NCI-H2029 treated with DMSO at 0.1 percent for 48 hours (cell line): ENCODE measurements at regions not wholly inside any gene's neighbourhood (a gene's known extent, or its start where the extent isn't known, plus 50 kb on each side); places are given as distances from the start of the nearest gene placed in this dataset.
"Not testable (repeated sequence)": the region's sequence is repeated elsewhere in the genome, so short reads cannot be mapped to it uniquely, and the experiment has no call there.

Experiments used
- DNase-seq: peaks from one replicate; lab custom pipeline; 2025; lab: John Stamatoyannopoulos, UW

DNA sequence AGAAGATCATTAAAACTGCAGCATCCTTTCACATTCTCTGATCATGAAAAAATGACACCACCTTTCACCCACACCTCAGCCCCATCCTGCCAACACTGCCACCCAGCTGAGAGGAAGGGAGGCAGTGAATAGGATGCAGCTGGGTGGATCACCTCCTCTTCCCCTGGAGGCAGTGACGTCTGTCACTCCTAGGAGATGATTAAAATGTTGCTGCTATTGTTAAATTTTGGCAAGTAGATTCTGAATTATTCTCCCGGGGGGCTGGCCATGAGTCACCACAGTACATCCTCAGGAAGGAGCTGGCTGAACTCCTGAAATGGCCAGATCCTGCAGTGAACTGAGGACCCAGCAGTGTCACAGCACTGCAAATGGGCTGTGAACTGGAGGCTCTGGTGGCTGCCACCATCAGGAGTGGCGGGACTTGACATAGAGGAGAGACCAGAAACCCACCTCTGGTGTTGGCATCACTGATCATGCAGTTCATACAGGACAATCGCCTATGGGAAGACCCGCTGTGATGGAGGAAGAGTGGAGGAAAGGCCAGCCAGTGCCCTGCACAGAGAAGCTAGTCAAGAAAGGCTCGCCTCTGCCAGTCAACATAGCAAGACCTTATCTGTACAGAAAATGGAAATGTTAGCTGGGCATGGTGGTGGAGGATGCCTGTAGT lies 199.1 kb downstream of the FAM43A start:
- no peak for DNase-seq

DNA sequence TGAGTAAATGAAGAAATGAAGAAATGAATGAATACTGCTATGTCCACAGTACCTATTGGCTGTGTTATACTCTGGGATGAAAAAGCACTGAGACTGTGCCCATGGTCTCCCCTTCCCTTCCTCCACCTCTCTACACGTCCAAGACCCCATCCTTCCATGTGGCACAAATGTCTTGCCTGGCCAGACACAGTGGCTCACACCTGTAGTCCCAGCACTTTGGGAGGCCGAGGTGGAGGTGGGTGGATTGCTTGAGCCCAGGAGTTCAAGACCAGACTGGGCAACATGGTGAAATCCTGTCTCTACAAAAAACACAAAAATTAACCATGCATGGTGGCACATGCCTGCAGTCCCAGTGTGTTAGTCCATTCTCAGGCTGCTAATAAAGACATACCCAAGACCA lies 200.1 kb downstream of the FAM43A start:
- DNase-seq: no peak

DNA sequence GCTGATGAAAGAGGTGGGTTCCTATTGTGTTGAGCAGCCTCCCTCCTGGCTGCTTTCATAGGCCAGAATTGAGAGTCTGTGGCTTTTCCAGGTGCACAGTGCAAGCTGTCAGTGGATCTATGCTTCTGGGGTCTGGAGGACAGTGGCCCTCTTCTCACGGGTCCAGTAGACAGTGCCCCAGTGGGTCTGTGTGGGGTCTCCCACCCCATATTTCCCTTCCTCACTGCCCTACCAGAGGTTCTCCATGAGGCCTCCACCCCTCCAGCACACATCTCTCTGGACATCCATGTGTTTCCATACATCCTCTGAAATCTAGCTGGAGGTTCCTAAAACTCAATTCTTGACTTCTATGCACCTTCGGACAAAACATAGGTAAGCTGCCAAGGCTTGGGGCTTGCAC lies 201.2 kb downstream of the FAM43A start:
- DNase-seq: no peak

DNA sequence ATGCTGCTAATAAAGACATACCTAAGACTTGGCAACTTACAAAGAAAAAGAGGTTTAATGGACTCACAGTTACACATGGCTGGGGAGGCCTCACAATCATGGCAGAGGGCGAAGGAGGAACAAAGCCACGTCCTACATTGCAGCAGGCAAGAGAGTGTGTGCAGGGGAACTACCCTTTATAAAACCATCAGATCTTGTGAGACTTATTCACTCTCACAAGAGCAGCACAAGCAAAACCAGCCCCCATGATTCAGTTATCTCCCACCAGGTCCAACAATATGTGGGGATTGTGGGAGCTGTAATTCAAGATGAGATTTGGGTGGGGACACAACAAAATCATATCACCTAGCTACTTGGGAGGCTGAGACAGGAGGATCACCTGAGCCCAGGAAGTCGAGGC lies 202.4 kb downstream of the FAM43A start:
- DNase-seq: not testable (repeated sequence)

DNA sequence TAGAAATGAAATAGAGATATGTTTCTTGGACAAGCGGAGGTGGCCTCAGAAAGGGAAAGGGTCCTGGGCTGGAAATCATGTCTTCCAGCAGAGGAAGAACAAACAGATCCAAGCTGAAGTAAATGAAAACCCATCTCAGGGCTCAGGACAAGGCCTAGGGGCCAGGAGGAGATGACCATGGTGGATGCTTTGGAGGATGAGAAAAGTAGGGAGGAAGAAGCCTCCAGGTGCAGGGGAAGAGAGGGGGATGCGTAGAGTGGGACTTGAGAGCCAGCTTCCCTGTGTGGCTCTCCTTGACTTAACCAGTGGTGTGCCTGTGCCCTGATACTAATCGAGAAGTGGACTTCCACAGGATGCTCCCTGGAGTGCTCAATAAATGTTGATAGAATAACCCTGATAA lies 203.2 kb downstream of the FAM43A start:
- DNase-seq: no peak

DNA sequence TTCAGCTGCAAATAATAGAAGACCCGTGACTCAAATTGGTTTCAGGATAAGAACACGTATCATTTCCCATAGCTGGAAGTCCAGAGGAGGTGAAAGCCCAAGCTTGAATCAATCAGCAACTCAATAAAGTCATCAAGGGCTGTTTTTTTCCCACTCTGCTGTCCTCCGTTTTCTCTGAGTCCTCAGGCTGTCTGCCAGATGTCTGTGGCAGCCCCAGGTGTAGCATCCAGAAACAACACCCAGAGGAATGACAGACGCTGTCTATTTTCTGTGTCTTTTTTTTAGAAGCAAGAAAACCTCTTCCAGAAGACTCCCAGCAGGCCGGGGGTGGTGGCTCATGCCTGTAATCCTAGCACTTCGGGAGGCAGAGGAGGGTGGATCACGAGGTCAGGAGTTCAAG lies 204.4 kb downstream of the FAM43A start:
- no peak for DNase-seq

DNA sequence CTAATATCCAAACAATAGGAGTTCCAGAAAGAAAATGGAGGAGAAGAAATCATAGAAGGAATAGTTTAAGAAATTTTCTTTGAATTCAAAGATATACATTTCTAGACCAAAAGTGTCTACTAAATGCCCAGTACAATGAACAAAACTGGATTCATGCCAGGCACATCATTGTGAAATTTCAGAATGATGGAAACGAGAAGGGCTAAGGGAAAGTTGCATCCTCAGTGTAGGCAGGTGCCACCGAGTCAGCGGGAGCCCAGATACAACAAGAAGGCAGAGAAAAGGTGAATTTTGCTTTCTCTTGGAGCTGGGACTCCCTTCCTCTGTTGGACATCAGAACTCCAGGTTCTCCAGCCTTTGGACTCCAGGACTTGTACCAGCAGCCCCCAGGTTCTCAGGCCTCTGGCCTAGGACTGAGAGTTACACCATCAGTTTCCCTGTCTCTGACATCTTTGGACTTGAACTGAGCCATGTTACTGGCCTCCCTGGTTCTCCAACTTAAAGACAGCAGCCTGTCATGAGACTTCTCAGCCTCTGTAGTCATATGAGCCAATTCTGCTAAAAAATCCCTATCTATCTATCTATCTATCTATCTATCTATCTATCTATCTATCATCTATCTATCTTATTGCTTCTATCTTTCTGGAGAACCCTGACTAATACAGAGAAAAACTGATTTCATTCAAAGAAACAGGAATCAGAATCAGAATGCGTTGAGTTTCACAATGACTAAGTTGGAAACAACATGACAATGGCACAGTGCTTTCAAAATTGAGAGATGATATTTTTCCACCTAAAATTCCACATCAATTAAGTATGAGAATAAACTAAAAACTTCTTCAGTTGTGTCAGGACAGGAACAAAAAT lies 207.7 kb downstream of the FAM43A start:
- no peak for DNase-seq

DNA sequence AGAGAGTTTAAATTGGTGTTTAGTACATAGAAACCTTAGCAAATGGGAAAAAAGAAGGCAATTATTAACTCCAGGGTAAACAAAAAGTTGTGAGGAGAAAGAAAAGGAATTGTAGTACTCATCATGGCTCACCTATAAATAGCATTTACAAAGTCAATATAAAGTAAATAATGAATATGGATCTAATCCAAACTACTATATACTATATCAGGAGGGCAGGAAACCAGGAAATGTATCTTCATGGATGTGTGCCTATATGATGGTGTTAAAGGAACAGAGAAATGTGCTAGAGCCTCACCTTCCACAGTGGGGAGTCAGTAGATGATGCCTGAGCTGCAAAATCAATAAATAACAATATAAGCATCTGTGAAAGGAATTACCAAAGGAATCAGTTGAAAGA lies 208.9 kb downstream of the FAM43A start:
- DNase-seq: no peak

DNA sequence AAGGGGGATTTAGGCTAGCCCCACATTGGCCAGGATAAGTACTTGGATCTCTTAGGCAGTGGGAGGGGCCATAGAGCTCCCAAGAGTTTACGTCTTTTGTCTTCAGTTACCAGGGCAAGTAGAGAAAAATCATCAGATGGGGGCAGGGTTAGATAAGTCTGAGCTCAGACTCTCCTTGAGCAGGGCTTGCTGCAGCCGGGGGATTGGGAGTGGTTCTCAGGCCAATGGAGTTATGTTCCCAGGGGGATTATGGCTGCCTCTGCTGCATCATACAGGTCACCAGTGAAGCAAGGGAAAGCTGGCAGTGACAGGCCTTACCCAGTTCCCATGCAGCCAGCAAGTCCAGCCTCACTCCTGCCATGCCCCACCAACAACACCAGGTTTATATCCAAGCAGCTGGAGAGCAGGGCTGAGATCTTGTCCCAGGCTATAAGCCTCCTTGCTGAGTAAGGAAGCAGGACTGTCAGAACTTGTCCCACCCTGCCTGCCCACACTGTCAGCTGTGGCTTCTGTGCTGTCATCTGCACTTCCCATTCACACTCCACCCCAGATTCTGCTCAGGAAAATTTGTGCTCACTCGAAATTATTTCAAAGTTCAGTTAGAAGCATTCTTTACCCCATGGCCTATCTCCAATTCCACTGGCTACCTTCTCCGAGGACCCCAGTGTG lies 215.3 kb downstream of the FAM43A start:
- no peak for DNase-seq

DNA sequence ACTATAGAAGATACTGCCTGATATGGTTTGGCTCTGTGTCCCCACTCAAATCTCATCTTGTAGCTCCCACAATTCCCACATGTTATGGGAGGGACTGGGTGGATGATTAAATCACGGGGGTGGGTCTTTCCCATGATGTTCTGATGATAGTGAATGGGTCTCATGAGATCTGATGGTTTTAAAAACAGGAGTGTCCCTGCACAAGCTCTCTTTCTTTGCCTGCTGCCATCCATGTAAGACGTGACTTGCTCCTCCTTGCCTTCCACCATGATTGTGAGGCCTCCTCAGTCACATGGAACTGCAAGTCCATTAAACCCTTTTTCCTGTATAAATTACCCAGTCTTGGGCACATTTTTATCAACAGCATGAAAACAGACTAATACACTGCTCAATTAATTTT lies 217.8 kb downstream of the FAM43A start:
- DNase-seq: not testable (repeated sequence)

DNA sequence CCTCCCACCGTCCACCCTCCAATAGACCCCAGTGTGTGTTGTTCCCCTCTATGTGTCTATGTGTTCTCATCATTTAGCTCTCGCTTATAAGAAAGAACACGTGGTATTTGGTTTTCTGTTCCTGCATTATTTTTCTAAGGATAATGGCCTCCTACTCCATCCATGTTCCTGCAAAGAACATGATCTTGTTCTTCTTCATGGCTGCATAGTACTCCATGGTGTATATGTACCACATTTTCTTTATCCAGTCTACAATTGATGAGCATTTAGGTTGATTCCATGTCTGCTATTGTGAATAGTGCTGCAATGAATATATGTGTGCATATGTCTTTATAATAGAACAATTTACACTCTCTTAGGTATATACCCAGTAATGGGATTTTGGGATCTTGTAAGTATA lies 219.3 kb downstream of the FAM43A start:
- not testable (repeated sequence) for DNase-seq

DNA sequence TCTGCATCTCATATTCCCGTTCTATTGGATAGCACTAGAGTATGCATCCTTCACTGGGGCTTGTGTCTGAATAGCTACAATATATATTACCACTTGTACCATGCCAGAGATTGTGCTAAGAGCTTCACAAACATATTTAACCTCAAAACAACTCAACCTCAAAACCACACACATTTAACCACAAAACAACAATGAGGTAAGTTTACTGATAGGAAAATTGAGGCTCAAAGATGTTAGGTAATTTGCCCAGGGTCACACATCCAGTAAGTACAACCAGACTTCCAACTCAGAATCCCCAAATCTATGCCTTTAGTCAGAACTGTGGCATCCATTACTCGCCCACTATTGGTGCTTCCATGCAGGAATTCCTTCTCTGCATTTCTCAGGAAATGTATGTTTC lies 220.0 kb downstream of the FAM43A start:
- peak; percentile 34 for DNase-seq

DNA sequence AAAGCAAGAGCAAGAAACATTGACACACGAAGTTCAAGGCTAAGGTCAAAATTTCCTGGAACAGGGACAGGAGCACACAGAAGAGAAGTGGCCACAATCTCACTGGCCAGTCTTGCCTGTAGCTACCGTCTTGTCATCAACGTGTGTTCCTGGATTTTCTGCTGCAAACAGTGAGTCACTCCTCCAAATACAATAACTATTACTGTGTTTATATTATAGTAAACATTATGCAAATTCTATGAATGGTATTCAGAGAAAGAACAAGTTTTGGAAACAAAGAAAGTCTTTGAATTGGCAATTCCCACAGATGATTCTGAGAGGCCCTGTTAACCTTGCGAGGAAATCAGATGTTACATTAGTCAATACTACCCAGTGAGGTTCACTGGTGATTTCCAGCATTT lies 220.5 kb downstream of the FAM43A start:
- no peak for DNase-seq

DNA sequence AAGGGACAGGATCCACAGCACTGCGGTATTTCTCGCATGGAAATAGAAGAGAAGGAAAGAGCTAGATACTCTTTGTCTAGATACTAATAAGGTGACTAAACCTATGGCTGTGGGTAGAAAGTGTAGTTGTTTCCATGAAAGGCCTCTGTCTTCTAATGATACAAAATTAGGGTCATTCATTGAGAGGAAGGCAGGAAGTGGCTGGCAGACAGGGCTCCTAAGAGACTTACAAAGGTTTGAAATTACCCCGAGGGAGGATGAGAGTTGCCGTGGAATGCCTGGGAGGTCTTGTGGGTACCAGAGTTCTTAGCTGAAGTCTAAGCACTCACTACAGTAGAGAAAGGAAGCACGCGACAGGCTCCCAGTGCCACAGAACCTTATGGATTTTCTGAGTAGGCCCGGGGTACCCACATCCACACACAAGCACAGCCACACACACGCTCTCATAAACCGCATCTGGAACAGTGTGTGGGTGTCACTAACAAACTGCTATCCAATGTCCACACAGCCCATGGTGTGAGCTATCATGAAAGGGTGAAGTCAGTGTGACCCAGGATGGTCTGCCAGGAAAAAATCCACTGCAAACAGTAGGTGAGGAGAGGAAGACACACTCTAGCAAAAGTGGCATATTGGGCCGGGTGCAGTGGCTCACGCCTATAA lies 221.4 kb downstream of the FAM43A start:
- DNase-seq: no peak

DNA sequence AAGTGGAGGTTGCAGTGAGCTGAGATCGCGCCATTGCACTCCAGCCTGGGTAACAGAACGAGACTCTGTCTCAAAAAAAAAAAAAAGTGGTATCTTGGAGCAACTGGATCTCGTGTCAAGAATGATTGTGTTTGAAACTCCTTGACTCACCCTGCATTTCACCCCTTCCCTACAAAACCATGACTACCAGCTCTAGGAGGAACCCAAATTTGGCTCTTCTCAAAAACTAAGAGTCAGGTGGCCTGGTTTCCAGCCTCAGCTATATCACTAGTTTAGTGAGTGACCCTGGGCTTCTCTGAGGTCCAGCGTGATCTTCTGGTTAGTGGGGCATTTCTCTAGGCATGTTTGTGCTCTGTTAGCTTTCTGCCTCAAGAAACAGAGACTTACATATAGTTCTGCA lies 222.1 kb downstream of the FAM43A start:
- DNase-seq: no peak

DNA sequence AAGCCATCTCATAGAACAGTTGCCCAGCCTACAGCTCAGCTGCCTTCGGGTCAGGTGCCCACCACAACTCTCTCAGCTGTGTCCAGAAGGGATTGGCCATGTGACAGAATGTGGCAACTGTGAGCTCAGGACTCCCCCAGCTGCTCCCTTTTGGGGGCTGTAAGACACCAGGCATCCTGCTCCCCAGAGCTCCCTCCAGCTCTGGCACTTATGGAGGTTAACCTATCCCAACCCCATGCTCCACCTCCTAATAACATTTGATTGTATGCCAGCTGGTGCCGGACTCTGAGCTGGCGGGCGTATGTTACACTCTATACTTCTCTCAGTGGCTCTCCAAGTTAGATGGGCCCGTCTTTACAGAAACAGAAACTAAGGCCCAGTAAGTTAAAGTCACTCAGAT lies 222.8 kb downstream of the FAM43A start:
- no peak for DNase-seq

DNA sequence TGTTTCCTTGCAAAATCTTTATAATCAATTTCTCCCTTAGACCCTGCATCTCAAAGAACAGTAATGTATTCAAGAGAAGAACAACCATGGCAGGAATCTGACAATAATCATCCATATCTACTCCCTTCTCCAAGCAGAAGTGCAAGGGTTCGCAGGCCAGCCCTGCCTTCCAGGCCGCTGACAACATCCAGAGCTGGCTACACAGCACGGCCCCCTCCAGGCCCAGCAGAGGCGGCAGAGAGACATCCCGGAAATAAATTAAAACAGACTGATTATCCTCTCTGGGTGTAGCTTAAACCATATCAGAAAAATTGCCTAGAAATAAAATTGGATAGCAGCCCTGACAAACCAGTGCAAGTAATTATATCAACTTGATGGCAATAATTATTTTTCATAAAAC lies 223.3 kb downstream of the FAM43A start:
- DNase-seq: no peak

DNA sequence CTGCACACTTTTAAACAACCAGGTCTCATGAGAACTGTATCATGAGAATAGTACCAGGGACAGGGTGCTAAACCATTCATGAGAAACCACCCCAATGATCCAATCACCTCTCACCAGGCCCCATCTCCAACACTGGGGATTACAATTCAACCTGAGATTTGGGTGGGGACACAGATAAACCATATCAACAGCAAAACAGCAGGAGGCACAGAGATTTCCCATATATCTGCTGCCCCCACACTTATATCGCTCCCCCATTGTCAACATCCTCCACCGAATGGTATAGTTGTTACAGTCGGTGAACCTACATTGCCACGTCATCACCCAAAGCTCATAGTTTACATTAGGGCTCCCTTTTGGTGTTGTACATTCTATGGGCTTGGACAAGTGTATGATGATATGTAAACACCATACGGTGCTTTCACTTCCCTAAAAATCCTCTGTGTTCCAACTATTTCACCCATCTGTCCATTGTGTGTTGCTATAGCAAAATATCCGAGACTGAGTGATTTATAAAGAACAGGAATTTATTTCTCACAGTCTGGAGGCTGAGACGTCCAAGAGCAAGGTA lies 224.8 kb downstream of the FAM43A start:
- DNase-seq: no peak

DNA sequence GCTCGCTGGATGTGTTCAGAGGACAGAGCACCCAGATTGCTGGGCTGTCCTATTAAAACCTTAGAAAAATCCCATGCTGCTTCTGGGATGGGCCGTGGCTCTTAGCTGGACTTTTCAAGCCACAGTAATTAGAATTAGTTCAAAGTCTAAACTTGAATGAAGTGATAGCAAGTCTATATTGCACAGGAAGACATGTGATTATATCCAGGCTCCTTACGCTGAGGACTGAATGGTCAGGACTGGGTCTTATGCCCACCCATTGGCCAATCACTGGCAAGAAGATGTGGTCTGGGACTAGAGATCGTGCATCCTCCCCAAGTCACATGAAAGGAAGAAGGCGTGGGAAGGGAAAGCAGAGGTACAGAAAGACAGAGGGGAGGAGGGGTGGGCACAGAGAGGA lies 227.6 kb downstream of the FAM43A start:
- DNase-seq: no peak

DNA sequence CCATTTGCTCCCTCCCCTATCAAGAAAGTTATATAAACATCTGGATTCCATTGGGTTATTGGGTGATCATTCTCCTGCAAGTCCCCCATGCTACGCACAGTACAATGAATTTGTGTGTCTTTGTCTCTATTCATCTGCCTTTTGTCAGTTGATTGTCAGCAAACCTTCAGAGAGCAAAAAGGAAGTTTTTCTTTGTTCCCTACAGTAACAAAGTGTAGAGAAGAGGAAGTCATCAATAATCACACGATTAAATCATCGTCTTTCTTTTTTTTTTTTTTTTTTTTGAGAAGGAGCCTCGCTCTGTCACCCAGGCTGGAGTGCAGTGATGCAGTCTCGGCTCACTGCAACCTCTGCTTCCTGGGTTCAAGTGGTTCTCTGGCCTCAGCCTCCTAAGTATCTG lies 239.2 kb downstream of the FAM43A start:
- DNase-seq: not testable (repeated sequence)

DNA sequence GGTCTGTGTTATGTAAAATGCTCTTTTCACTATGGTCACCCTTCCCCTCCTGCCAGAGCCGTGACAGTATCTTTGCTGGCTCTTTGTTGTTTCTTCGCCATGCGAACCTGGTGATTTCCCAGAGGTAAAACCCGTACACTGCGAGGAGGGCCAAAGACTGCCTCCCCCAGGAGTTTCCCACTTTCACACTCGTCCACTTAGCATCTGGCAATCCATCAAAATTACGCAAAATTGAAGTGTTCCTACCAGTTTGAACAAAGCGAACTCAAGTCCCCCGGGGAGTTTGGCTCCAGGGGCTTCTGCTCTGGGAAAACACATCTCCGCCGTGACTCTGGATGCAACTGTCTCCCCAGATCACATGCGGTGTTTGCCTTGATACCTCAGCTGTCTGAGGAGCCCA lies 239.9 kb downstream of the FAM43A start:
- no peak for DNase-seq

DNA sequence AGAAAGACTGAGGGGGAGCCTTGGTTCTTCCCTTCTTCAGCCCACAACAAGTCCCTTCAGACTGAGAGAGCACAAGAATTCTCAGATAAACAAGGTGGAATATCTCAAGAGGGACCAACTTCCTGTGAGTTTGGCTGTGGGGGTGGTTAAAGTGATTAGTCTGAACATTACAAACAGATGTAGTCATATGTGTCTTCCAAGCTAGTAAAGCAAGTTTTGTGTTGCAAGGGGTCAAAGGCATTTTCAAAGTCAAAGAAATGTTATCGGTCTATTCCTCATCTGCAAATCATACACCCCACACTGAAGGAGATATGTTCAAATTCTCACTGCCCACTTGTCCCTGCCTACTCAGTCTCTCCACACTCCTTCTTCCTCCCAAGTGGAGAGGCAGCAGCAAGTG lies 242.5 kb downstream of the FAM43A start:
- no peak for DNase-seq
